HFF-Myc (cell line): ENCODE measurements at regions not wholly inside any gene's neighbourhood (a gene's known extent, or its start where the extent isn't known, plus 50 kb on each side); places are given as distances from the start of the nearest gene placed in this dataset.
"Not testable (repeated sequence)": the region's sequence is repeated elsewhere in the genome, so short reads cannot be mapped to it uniquely, and the experiment has no call there.

Source experiments
- DNase-seq: peaks from one replicate; pipeline ENCODE4 v3.0.0-alpha.2; 2011; ENCODE audit warnings: low read depth; ENCODE audit errors: extremely low read depth
- H3K4me3 ChIP-seq: replicated peaks from 2 replicates; pipeline ENCODE4 v1.5.1; 2011; ENCODE audit warnings: low read depth, mild to moderate bottlenecking, control low read depth, low read length
- CTCF ChIP-seq: IDR thresholded peaks from 2 replicates; pipeline ENCODE4 v1.5.1; 2012; ENCODE audit warnings: mild to moderate bottlenecking, low read depth, low read length, control low read depth; ENCODE audit errors: missing control alignments

- TF ChIP-seq CTCF: no peak
- H3K4me3 ChIP-seq: no peak overlapping the region
- DNase-seq: no peak
Observed at GRCh38 chr5:124613273-124613953, 133.0 kb downstream of the ZNF608 start.

GRCh38 chr5:124612023-124612422 is 134.4 kb downstream of the ZNF608 start:
- H3K4me3 ChIP-seq: no peak overlapping the region
- DNase-seq: no peak
- TF ChIP-seq CTCF: no peak

DNA sequence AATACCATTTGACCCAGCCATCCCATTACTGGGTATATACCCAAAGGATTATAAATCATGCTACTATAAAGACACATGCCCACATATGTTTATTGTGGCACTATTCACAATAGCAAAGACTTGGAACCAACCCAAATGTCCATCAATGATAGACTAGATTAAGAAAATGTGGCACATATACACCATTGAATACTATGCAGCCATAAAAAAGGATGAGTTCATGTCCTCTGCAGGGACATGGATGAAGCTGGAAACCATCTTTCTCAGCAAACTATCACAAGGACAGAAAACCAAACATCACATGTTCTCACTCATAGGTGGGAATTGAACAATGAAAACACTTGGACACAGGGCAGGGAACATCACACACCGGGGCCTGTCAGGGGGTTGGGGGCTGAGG is 135.2 kb downstream of the ZNF608 start:
- DNase-seq, H3K4me3 ChIP-seq: not testable (repeated sequence)

DNA sequence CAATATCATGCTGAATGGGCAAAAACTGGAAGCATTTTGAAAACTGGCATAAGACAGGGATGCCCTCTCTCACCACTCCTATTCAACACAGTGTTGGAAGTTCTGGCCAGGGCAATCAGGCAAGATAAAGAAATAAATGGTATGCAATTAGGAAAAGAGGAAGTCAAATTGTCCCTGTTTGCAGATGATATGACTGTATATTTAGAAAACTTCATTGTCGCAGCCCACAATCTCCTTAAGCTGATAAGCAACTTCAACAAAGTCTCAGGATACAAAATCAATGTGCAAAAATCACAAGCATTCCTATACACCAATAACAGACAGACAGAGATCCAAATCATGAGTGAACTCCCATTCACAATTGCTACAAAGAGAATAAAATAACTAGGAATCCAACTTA is 136.8 kb downstream of the ZNF608 start:
- DNase-seq, H3K4me3 ChIP-seq: not testable (repeated sequence)

GRCh38 chr5:124606543-124606942 is 139.9 kb downstream of the ZNF608 start:
- no peak overlapping the region for H3K4me3 ChIP-seq
- TF ChIP-seq CTCF: no peak
- DNase-seq: no peak

DNA sequence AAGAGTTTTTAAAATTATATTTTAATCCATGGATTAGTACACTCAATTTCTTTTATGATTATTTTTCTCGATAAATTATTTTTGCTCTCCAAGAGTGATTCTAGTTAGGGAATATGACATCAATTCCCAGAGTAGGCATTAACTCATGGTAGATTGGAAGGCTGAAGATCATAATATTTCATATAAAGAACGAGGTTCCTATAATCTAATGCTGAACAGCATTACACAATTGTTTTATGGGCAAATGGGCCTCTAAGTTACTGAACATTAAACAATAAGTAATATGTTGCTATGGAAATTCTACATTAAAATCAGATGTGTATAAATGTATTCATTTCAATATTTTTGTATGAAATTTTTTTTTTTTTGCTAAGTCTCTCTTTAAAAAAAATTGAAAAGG is 140.3 kb downstream of the ZNF608 start:
- no peak for TF ChIP-seq CTCF
- H3K4me3 ChIP-seq: no peak overlapping the region
- no peak for DNase-seq

- DNase-seq: no peak
- no peak overlapping the region for H3K4me3 ChIP-seq
- no peak for TF ChIP-seq CTCF
Observed at GRCh38 chr5:124605541-124605940, 140.9 kb downstream of the ZNF608 start.

DNA sequence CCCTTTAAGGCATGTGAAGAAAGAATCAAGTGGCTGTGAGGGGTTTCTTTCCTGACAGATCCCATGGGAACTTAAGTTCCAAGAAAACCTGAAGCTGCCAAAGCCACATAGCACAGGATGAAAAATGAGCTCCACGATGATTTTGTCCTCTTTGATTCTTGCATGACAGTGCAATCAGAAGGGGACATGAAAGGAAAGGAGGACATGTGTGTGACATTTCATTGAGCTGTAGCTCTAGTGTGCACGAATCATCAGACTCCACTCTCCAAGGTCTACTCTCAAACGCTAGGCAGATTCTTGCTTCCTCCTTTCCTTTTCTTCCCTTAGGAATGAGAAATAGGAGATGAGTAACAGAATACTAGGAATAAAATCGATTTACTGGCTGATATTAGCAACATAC is 142.0 kb downstream of the ZNF608 start:
- no peak for TF ChIP-seq CTCF
- no peak for DNase-seq
- no peak overlapping the region for H3K4me3 ChIP-seq
